HG03066 (cell line): ENCODE measurements at regions not wholly inside any gene's neighbourhood (a gene's known extent, or its start where the extent isn't known, plus 50 kb on each side); places are given as distances from the start of the nearest gene placed in this dataset.

Source experiments
- ATAC-seq: cut with Tn5 transposase; IDR thresholded peaks from one replicate; pipeline ENCODE4 v1.9.1; 2021; ENCODE audit warnings: low read depth; ENCODE audit not compliant: unreplicated experiment

DNA sequence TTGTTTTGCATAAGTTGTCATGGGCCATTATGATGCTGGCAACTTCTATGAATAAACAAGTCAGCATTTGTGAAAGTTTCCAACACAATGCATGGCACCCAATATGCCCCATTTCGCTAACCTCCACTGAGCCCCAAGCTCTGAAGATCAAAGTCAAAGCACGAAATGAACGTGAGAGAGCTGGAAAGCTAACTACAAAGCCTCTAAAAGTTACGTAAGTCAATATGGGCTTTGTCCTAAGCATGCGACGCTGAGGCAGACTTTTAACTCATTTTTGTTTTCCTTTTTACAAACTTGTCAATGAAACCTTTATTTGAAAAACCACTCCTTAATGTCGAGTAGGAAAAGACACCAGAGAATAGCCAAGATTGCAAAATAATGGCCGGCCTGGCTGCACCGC is 131.6 kb upstream of the NUDT7 start:
- ATAC-seq: no peak

DNA sequence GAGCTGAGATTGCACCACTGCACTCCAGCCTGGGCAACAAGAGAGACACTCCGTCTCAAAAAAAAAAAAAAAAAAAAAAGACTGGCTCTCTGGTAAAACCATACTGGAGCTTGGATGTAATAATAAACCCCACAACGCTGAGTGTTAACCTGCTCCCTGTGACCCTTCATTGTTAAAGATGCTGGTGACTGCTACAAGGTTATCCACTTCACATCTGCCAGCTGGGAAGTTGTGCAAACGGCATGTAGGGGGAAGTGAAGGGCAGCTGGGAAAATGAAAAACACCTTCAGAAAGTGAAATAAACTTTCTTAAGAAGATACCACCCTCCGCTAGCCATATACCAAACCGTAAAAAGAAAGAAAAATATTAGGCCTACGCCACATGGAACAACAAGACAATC is 131.0 kb upstream of the NUDT7 start:
- ATAC-seq: no peak

DNA sequence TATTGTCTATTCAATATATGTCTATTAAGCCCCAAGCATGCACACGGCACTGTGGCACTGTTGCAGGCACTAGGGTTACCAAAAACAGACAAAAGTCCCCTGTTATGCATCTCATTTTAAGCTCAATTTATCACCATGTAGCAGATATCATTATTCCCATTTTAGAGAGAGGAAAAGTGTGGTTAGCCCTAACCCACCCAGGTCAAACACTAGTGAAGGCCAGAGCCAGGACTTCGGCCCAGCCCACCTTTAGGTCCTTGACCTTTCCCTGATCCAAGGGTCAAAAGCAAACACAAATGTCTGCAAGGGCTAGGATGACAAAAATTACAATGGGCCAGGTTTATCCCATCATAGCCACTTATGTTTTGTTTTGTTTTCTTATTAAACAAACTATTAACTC is 130.3 kb upstream of the NUDT7 start:
- ATAC-seq: no peak

DNA sequence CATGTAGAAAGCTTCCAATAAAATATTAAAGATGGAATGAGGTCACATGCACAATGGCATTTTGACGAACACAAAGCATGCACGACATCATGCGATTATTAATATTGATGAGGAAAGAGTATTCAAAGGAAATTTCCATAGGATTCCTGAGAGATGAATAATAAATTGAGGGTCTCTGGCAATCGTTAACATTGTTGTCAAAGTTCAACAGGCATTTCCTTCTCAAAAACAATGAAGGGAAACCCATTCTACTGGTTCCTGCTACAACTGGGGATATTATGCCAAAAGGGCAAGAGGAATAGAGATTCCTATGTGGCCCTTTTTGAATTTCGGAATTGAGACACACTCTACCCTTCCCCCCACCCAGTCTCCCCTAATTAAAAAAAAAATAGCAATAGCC is 128.3 kb upstream of the NUDT7 start:
- ATAC-seq: no peak

DNA sequence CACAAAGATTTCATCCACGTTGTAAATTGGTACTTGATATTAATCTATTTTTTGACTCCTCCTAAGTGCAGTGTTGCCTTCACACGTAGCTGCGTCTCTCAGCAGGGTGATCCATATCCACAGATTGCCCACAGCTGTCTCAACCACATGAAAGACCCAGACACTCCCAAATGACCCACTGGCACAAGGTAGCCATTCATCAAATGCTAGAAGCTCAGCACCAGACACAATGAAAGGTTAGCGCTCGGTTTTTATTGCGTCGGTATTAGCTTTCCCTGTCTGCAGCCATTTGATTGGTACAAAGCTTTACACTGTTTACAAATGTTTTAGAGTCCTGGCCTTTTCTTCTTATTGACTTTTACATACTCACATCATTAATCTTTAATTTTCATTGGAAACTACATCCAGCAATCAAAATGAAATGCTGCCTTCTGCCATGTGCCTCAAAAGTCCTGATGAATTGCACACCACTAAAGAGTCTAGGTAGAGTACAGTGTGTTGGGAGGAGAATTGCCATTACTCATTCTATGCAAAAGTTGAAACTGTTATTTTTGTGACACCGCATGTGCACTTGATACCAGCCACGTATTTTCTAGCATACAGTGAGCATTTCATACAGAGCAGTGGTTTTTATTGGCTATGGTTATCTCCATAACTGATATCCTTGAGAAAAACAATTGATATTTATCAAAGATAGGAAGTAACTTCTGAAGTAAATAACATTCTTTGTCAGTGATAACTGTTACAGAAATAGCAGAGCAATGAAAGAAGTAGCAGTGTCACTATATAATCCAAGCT is 127.3 kb upstream of the NUDT7 start:
- ATAC-seq: no peak

DNA sequence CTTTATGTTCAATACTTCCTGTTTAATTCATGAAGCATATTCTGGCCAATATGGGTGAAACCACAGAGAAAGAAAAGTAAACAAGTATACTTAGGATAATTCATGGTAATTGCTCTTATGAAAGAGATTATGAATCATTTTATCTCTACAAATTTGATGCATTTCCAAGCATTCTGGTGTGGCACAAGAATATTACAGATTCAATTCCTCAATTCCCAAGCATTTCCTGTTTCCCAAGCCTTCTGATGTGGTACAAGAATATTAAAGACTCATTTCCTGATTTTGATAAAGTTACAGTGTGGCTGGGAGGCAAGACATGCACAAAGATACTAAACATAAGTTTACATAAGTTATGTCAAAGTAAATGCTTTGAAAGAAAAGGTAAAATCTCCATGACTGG is 126.1 kb upstream of the NUDT7 start:
- ATAC-seq: no peak

DNA sequence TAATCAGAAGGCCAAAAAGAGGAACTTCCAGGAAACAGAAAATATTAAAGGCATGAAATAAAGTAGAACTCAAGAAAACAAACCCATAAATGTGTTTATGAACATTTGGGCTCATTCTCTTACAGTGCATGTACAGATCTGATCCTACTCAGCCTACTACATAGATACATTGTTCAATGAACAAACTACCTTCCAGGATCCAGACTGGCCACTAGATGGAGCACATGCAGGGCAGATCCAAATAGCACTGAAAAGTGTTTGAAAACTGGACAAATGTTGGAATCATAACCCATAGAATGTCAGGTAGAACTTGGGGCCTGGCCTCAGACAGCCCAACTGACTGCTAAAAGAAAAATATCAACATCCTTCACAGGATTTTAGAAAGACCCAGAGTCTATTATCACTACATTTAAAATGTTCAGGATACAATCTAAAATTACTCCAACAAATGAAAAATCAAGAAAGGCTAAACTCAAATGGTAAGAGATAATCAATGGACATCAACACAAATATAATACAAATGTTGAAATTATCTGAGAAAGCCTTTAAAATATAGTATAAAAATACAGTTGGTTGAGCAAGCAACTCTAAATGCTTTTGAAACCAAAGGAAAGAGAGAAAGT is 122.4 kb upstream of the NUDT7 start:
- ATAC-seq: no peak

DNA sequence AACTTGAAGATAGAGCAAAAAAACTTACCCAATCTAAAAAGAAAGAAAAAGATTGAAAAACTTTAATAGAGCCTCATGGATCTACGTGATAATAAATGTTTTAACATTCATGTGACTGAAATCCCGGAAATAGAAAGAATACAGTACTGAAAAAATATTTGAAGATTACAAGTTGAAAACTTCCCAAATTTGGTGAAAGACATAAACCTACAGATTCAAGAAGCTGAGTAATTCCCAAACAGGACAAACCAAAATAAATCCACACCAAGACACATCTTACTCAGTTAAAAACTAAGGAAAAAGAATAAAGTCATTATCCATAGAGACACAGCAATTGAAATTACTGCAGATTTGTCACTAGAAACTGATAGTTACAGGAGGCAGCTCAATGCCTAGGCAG is 121.8 kb upstream of the NUDT7 start:
- ATAC-seq: no peak

DNA sequence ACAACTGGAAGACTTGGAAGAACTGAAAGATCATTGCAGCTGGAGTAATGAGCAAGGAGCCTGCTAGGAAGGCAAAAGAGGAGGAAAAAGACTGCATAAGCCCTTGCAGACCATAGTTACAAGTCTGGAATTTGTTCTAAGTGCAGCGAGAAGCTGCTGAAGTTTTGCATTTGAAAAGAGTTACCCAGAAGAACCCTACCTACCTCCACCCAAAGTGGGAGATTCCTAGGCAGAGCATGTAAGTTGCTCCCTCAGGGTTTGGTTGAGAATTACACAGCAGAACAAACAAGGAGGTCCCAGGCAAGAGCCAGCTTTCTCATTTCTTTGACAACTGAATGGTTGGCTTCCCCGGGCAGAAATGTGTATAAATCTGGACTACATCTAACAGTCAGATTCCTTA is 118.7 kb upstream of the NUDT7 start:
- no peak for ATAC-seq

DNA sequence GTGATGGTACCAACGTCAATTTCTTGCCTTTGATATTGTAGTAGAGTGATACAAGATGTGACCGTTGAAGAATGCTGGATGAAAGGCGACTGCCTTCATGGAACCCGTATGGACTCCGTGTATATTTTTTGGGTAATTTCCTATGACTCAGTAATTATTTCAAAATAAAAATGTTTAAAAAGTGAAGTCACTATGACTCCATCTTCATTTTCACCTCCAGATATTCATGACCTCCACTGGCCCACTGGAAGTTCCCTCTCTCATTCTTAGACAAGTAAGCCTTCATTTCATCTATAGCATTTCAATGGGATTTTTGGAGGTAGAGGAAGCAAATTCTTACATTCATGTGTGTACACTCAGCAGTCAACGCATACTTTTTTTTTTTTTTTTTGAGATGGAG is 111.8 kb upstream of the NUDT7 start:
- ATAC-seq: no peak

DNA sequence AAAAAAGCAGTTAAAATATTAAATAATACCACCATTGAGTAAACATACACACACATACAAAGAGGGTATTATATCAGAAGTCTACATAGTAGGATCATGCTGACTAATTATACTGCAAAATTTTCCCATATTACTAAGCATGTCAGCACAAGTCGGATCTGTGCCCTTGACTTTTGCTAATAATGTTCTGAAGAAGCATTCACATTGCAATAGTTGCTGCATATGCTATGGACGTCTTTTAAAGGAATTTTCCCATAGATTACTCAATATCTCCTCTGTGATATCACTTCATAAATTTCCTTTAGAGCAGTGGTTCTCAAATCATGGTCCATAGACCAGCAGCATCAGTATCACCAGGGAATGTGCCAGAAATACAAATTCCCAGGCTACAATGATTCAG is 110.9 kb upstream of the NUDT7 start:
- no peak for ATAC-seq

DNA sequence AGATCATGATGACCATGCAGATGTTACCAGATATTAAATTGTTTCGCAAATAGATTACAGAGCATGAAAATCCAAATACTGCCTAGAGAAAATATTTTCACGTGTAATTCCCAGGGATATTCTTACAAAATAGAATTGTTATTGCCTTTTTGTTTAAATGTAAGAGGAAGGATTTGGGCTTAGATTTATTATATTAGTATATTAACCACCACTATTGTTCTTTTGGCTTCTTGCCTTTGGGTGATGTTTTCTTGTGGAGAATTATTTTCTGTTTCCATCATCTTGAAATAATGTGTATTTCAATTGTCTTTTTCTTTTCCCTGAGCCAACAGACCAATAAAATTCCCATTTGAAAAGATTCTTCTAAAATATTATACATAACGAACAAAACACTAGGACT is 109.7 kb upstream of the NUDT7 start:
- ATAC-seq: no peak

DNA sequence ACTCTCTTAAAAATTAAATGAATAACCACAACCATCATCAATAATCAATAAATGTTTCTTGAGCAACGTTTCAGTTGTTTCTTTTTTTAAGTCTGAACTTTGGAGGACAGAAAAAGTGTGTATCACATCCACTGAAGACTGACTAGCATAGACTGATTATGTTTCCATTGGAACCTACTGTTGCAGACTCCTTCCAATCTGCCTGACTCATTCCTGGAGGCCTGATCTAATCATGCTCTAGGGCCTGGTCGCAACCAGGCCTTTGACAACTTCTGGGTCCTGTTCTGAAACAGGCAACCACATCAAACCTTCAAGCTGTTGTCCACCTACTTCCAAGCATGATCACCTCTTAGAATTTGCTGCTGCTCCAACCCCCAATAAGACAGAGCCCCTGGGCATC is 109.2 kb upstream of the NUDT7 start:
- ATAC-seq: no peak

DNA sequence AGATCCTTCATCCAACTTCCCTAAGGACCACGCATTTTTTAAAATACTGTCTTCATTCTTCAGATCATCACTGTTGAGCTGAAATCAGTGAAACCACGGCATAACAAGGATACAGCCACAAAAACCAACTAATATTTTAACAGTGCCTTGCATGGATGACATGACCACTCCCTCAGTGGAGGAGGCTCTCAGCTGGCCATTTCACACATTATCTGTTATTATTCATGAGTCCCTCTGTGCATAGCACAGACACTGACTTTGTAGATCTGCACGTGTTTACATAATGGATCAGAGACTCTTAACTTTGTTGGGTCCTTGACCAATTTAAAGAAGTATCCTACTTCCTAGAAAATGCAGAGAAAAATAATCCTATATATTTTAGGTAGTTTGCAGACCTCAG is 104.8 kb upstream of the NUDT7 start:
- ATAC-seq: no peak

DNA sequence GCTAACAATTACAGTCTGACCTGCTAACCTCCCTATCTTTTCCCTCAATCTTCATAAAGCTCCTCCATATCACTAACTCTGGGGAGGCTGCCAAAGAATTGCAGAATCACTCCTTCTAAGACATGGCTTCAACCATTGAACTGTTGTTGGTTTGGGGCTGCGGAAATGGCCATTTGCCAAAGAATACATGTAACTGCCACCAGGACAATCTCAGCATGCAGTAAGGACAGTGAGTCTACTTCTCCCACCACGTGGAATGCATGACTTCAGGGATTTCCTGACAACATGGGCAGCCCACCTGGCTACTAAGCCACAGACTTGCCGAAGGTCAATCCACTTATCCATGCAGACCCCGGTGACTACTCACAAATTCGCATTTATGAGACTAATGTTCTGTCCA is 104.3 kb upstream of the NUDT7 start:
- ATAC-seq: no peak

DNA sequence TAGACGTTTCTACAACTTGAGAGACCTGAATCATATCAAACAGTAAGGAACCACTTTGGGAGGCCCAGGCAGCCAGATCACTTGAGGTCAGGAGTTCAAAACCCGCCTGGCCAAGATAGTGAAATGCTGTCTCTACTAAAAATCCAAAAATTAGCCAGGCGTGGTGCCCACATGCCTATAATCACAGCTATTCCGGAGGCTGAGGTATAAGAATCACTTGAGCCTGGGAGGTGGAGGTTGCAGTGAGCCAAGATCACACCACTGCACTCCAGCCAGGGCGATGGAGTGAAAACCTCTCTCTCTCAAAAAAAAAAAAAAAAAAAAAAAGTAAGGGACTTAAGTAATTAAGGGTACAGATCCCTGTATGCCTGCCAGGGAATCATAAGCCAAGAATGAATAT is 103.4 kb upstream of the NUDT7 start:
- ATAC-seq: no peak

DNA sequence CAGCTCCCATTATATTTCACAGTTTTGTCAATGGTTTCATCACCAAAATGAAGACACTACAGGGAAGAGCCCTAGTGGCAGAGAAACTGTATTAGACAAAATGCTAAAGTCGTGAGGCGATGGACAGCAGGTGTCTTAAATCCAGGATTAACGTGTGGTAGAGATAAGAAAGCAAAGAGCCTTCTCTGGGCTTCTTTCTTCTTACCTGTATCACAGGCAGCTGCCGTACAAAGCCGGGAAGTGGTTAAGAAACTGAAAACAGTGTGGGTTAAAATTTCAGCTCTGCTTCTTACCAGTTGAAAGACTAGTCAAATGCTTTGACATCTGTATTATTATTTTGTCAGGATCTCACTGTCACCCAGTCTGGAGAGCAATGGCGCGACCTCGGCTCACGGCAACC is 98.2 kb upstream of the NUDT7 start:
- ATAC-seq: no peak

DNA sequence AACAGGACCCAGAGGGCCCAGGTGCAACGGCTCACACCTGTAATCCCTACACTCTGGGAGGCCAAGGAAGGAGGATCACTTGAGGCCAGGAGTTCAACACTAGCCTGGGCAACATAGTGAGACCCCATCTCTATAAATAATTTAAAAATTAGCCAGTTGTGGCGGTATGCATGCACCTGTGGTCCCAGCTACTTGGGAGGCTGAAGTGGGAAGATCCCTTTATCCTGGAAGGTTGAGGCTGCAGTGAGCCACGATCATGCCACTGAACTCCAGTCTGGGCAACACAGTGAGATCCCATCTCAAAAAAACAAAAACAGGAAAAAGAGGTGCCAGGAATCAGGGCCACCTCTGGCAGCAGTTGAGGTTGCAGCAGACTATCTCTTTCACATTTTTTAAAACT is 85.7 kb upstream of the NUDT7 start:
- no peak for ATAC-seq

DNA sequence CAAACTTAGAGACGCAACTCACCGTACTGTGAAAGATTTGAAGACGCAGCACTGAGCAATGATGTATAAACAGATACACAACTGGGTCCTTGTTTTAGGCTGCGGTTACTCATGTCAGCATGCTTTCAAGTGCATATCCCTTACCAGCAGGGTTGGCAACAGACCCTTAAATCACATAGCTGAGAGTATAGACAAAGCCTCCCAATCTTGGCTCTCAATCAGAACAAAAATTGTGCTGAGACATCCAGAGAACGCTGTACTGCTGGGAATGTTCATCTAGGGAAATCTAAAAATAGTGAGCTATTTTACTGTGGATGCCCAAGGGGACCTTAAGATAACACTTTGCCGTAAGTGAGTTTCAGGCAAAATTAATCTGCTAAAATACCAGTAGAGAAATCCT is 84.4 kb upstream of the NUDT7 start:
- ATAC-seq: no peak

DNA sequence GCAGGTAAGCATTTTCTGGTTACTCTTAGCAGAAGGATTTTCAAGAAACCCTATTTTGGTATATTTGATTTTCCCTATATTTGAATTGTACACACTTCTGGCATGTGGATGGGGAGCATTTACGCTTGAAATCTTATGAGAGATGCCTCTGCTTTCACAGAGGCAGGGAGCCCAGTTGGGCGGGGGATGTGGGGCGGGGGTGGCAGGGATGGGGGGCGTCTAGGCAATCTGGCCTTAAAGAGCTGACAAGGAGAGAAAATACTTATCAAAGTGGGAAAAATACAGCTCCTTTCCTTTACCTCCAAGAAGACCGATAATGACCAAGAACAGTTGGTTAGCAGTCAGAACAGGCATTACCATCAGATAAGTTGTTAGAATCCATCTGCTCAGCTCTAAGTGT is 79.1 kb upstream of the NUDT7 start:
- no peak for ATAC-seq

DNA sequence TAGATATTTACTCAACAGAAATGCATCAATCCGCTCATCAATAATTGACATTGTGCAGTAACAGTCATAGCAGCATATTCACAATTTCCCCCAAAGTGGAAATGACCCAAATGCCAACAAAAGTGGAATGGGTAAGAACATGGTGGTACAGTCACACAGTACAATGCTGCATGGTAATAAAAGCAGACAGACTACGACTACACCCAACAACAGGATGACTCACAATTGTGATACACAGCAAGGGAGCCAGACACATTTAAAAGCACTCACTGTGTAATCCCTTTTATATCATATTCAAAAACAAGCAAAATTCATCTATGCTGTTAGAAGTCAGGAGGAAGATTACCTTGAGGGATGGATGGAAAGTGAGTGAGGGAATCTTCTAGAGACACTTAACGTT is 76.5 kb upstream of the NUDT7 start:
- ATAC-seq: no peak

DNA sequence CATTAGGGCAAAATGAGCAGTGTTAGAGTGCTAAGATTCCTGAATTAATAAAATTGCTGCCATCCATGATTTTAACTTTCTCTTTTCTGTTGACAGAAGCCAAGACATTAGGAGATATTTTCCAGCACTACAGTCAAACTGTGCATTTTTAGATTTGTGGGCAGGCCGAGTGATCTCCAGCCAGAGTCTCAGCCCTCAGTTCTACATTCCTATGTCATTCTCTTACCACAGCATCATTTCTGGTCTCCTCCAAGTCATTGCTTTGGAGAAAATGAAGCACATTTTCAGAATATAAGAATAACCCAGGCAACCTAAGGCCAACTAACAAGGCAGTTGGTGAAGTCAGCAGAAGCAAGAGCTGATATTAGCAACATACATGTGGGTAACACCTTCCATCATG is 74.6 kb upstream of the NUDT7 start:
- ATAC-seq: no peak

DNA sequence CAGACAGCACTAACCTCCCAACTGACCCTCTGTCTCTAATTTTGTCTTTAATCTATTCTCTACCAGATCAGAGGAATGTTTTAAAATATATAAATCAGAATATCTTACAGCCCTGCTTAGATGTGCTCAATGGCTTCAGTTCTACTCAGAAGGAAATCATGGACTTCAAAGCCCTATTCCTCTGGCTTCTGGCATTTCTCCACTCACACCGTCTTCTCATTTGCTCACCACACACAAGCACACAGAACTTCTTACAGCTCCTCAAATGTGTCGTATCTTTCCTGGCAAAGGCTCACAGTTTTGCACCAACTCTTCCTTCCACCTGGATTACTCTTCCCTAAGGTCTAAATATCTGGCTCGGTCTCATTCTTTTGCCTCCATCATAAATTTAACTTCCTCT is 71.6 kb upstream of the NUDT7 start:
- no peak for ATAC-seq
